Fibroblast of lung (primary cell): ENCODE measurements at regions not wholly inside any gene's neighbourhood (a gene's known extent, or its start where the extent isn't known, plus 50 kb on each side); places are given as distances from the start of the nearest gene placed in this dataset.

Source experiments
- EZH2 ChIP-seq: IDR thresholded peaks from 2 replicates; pipeline ENCODE4 v1.5.1; 2012; ENCODE audit warnings: low read length, control low read depth, mild to moderate bottlenecking; ENCODE audit errors: missing control alignments
- TF ChIP-seq, protein P1 (sequence below), 2 donors: IDR thresholded peaks in 1 of 2; conservative IDR thresholded peaks in 1 of 2; 1 replicate in 1 of 2; 2 replicates in 1 of 2; pipeline ENCODE4 v1.5.1; 2011 to 2012; ENCODE audit warnings: low read length in 2 of 2, control low read depth in 1 of 2, inconsistent platforms in 1 of 2, low read depth in 1 of 2, mild to moderate bottlenecking in 1 of 2

DNA sequence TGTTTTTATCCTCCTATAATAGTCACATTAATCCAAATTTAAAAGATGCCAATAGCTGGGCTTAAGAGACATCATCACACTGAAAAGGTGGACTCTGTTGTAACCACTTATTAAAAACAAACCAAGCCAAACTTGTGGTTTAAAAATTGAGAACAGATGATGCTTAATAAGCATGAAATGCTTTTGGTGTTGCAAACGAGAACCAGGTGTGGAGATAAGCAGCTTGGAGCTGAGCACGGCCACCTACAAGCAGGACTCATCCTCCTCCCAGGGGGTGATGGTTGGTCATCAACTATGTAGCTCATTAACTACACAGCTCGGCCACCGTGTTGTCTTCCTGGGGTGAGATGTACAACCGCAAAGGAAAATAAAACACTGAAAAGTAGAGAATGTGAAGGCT lies 154.4 kb downstream of the NPR3 start:
- TF ChIP-seq, protein P1, sequence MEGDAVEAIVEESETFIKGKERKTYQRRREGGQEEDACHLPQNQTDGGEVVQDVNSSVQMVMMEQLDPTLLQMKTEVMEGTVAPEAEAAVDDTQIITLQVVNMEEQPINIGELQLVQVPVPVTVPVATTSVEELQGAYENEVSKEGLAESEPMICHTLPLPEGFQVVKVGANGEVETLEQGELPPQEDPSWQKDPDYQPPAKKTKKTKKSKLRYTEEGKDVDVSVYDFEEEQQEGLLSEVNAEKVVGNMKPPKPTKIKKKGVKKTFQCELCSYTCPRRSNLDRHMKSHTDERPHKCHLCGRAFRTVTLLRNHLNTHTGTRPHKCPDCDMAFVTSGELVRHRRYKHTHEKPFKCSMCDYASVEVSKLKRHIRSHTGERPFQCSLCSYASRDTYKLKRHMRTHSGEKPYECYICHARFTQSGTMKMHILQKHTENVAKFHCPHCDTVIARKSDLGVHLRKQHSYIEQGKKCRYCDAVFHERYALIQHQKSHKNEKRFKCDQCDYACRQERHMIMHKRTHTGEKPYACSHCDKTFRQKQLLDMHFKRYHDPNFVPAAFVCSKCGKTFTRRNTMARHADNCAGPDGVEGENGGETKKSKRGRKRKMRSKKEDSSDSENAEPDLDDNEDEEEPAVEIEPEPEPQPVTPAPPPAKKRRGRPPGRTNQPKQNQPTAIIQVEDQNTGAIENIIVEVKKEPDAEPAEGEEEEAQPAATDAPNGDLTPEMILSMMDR (conservative IDR thresholded peaks at IDR 0.05 in 1 of 2, IDR thresholded peaks at IDR 0.05 in 1 of 2; ENCODE audit: low read depth in 1 of 2, low read length in 2 of 2), result no peak
- TF ChIP-seq EZH2, result no peak
